Kidney (tissue), 13 donors: ENCODE measurements at regions not wholly inside any gene's neighbourhood (a gene's known extent, or its start where the extent isn't known, plus 50 kb on each side); places are given as distances from the start of the nearest gene placed in this dataset.
"Not testable (repeated sequence)": the region's sequence is repeated elsewhere in the genome, so short reads cannot be mapped to it uniquely, and the experiment has no call there.

Experiments
- DNase-seq, 5 donors: peaks; one replicate each; pipeline ENCODE4 v3.0.0-alpha.2; 2013 to 2020
- FAIRE-seq: peaks from 2 replicates; lab custom pipeline; 2012; peaks lifted over from hg19 to GRCh38; lab: Jason Lieb, UNC
- H3K27ac ChIP-seq, 2 donors: one replicate each; pipeline ENCODE4 v1.7.0; 2013; ENCODE audit warnings: low read depth in 2 of 2, low read length in 2 of 2, inconsistent platforms in 1 of 2
- H3K27me3 ChIP-seq: one replicate; pipeline ENCODE4 v1.7.1; 2013; ENCODE audit warnings: low read length, inconsistent platforms; ENCODE audit not compliant: control insufficient read depth, insufficient read depth
- H3K36me3 ChIP-seq, 3 donors: one replicate each; pipeline versions ENCODE4 v1.7.0 to v1.7.1; 2013; ENCODE audit warnings: low read length in 3 of 3, control low read depth in 1 of 3, inconsistent platforms in 1 of 3; ENCODE audit not compliant: insufficient read depth in 3 of 3, control insufficient read depth in 2 of 3
- H3K4me1 ChIP-seq, 3 donors: one replicate each; pipeline versions ENCODE4 v1.7.0 to v1.7.1; 2013; ENCODE audit warnings: low read length in 3 of 3, inconsistent platforms in 1 of 3, low read depth in 1 of 3; ENCODE audit not compliant: control insufficient read depth in 2 of 3, insufficient read depth in 2 of 3
- H3K4me3 ChIP-seq, 3 donors: one replicate each; pipeline versions ENCODE4 v1.7.0 to v1.8.1; 2013; ENCODE audit warnings: low read length in 3 of 3, control low read depth in 1 of 3, inconsistent platforms in 1 of 3
- H3K9ac ChIP-seq, 3 donors: one replicate each; pipeline versions ENCODE4 v1.7.0 to v1.7.1; 2013; ENCODE audit warnings: low read length in 3 of 3, control low read depth in 1 of 3, inconsistent platforms in 1 of 3
- H3K9me3 ChIP-seq, 3 donors: one replicate each; pipeline versions ENCODE4 v1.7.0 to v1.7.1; 2013; ENCODE audit warnings: low read length in 3 of 3, control low read depth in 1 of 3, inconsistent platforms in 1 of 3; ENCODE audit not compliant: control insufficient read depth in 2 of 3, insufficient read depth in 1 of 3
- CTCF ChIP-seq: IDR thresholded peaks from 3 replicates; pipeline ENCODE4 v1.5.1; 2012; ENCODE audit warnings: mild to moderate bottlenecking, moderate library complexity, borderline replicate concordance; ENCODE audit not compliant: insufficient read depth; ENCODE audit errors: extremely low read depth
- intact Hi-C: fragments of 100-400 bp; cut with DNase I; formaldehyde crosslinking; loops from one replicate; pipeline ENCODE4 v1.11.1; 2022
- donor health status: control.
- donor health status: control.
- donor health status: control.
- donor health status: control.
- donor health status: control.
- donor health status: DM: yes; HTN: yes; CAD: no.
- donor health status: Normal renal cell carcinoma (clear cell type).

DNA sequence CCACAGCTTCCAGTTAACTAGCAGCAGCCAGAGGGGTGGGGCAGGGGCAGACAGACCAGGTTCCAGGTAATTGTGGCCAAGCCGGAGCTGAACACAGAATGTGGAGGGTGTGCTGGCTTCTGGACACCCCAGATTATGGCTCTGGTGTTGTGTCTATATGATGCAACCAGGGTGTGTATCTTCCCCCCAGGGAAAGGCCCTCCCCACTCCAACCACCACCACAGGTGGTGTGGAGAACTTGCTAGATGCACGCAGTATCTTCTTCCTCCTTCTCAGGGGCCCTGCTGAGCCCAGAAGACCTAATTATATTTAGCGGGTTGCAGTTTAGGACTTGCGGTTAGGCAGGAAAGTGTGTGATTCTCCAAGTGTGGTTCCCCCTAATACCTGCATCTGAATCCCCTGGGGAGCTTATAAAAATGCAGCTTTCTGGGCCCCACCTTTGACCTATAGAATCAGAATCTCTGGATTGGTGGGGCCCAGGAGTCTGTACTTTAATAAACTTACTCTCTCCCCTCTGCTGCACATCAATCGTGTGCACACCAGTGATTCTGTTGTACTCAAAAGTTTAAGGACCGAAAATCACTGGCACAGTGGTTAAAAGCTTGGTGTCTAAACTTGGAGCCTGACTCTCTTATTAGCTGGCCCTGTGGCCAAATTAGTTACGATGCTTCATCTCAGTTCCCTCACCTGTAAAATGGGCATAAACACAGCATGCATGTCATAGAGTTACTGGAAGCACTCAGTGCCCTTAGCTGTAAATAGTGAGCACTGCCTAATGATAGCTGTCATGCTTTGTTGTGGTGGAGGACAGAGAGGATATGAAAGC, 379.1 kb upstream of the PROK2 start:
- intact Hi-C loops, result no loop called here
- Histone ChIP-seq H3K27ac (no peak overlapping the region), H3K27me3 (no peaks in the 10 kb centered on the region), H3K9ac (no peak overlapping the region), H3K4me3 (no peak overlapping the region), H3K9me3 (no peaks in the 10 kb centered on the region), H3K4me1 (peaks cover 0 to 7% (median 4%) of the 10 kb centered on the region in 3 donors), H3K36me3 (no peaks in the 10 kb centered on the region)
- TF ChIP-seq CTCF, result no peak
- no peak for DNase-seq
- no peak for FAIRE-seq

- TF ChIP-seq CTCF, result no peak
These were observed 377.8 kb upstream of the PROK2 start for GRCh38 chr3:72162649-72163184.

DNA sequence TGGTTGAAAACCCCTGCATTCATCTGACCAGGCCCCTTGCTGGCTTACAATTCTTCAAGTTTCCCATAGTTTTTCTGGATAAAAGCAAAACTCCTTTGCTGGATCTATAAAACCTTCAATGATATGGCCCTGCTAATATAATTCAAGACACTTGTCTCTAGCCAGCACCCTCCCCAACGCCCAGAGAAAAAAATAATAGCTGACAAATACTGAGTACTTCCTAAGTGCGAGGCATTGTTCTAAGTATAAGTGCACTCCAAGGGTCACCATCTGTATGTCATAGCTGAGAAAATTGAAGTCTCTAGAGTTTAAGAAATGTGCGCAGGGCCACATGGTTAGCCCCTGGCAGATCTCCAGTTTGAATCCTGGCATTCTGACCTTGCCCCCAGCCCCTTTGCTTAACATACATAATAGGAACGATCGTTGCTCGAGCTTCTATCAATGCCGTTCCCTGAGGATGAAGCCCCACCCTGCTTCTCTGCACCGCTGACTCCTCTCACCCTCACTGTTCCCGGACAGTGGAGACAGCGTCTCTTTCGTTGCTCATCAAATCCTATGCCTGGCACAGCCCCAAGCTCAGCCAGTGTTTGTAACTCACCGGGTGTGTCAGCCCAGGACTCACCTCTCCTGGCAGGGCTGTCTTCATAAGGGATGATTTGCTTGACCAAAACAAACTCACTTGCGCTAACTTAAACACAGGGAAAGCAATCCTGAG, 377.1 kb upstream of the PROK2 start:
- Histone ChIP-seq H3K27me3 (no peaks in the 10 kb centered on the region), H3K27ac (no peak overlapping the region), H3K4me3 (no peak overlapping the region), H3K9ac (no peak overlapping the region), H3K36me3 (no peaks in the 10 kb centered on the region), H3K4me1 (peaks cover 0 to 7% (median 4%) of the 10 kb centered on the region in 3 donors), H3K9me3 (no peaks in the 10 kb centered on the region)
- no peak for FAIRE-seq
- intact Hi-C loops, result no loop called here
- no peak for TF ChIP-seq CTCF
- DNase-seq, result peak in 3 of 5 donors; percentile 31 to 60 (median 33)

More at GRCh38 chr3:72162649-72163184, 377.8 kb upstream of the PROK2 start:
- no peak for FAIRE-seq
- H3K27me3 ChIP-seq, result no peaks in the 10 kb centered on the region
- no peak for DNase-seq
- H3K4me1 ChIP-seq, result peaks cover 0 to 7% (median 4%) of the 10 kb centered on the region in 3 donors
- H3K4me3 ChIP-seq, result no peak overlapping the region
- no peaks in the 10 kb centered on the region for H3K36me3 ChIP-seq
- no peak overlapping the region for H3K9ac ChIP-seq
- no peaks in the 10 kb centered on the region for H3K9me3 ChIP-seq
- H3K27ac ChIP-seq, result no peak overlapping the region
- intact Hi-C loops, result no loop called here

DNA sequence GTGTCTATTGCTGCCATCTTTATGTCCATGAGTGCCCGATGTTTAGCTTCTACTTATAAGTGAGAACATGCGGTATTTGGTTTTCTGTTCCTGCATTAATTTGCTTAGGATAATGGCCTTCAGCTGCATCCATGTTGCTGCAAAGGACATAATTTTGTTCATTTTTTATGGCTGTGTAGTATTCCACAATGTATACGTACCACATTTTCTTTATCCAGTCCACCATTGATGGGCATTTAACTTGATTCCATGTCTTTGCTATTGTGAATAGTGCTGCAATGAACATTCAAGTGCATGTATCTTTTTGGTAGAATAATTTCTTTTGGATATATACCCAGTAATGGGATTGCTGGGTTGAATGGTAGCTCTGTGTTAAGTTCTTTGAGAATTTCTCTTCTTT, 376.3 kb upstream of the PROK2 start:
- H3K27ac ChIP-seq, H3K4me3 ChIP-seq, H3K36me3 ChIP-seq, intact Hi-C loops, DNase-seq, H3K9me3 ChIP-seq, H3K27me3 ChIP-seq, H3K9ac ChIP-seq, H3K4me1 ChIP-seq, FAIRE-seq: not testable (repeated sequence)
